NCI-H510A treated with DMSO at 0.1 percent for 48 hours (cell line): ENCODE measurements at regions not wholly inside any gene's neighbourhood (a gene's known extent, or its start where the extent isn't known, plus 50 kb on each side); places are given as distances from the start of the nearest gene placed in this dataset.

ENCODE experiments used
- DNase-seq: peaks from one replicate; lab custom pipeline; 2025; lab: John Stamatoyannopoulos, UW

DNA sequence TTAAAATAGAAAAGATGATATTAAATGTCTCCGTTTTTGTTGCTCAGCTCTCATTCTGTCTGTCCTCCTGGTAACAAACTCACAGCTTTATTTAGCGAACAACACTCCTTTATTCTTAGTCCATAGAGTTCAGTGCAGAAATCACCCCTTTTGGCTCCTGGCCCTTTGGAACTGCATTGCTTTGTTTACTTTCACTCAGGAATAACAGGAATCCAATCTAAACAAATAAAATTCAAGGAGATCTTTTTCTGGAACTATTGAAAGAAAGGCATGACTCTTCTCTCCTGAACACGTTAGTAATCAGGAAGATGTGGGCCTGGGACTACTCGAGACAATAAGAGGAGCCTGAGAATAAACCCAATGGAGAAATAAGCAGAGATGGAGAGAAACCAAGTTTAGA lies 409.2 kb downstream of the DIPK2A start:
- peak; percentile 17 for DNase-seq

GRCh38 chr3:144381607-144382006 lies 410.0 kb downstream of the DIPK2A start:
- DNase-seq, result no peak

GRCh38 chr3:144384241-144384979 lies 412.8 kb downstream of the DIPK2A start:
- no peak for DNase-seq

GRCh38 chr3:144390786-144391185 lies 419.2 kb downstream of the DIPK2A start:
- no peak for DNase-seq

DNA sequence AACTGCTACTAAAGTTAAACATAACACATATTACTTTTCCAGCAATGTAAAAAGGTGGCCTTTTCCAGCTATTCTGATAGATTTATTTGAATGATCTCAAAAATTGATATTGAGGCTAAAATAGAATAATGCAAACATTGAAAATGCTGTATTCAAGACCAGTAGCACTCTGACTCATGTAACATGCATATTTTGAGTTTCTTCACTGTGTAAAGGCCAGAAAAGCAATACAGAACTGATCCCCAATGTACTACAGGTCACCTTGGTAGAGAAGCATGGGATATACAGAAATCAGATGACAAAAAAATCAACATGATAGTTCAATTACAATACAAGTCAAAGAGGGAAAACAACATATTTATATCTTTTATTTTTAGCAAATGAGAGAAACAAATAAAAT lies 419.6 kb downstream of the DIPK2A start:
- no peak for DNase-seq

- no peak for DNase-seq
Observed at GRCh38 chr3:144394032-144394431, 422.4 kb downstream of the DIPK2A start.

GRCh38 chr3:144402430-144402829 lies 430.8 kb downstream of the DIPK2A start:
- no peak for DNase-seq

- DNase-seq, result no peak
Observed at GRCh38 chr3:144403040-144403457, 431.4 kb downstream of the DIPK2A start.

- DNase-seq, result no peak
Observed at GRCh38 chr3:144407335-144407734, 435.7 kb downstream of the DIPK2A start.

DNA sequence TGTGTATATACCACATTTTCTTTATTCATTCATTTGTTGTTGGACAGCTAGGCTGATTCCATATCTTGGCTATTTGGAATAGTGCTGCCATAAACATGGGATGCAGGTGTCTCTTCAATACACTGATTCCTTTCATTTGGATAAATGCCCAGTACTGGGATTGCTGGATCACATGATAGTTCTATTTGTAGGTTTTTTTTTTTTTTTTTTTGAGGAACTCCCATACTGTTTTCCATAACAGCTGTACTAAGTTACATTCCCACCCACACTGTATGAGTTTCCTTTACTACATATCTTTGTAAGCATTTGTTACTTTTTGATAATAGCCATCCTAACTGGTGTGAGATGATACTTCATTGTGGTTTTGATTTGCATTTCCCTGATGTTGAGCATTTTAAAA lies 437.7 kb downstream of the DIPK2A start:
- DNase-seq, result no peak

GRCh38 chr3:144413068-144413467 lies 441.4 kb downstream of the DIPK2A start:
- DNase-seq, result no peak

GRCh38 chr3:144415492-144415891 lies 443.9 kb downstream of the DIPK2A start:
- peak; percentile 25 for DNase-seq

- no peak for DNase-seq
Observed at GRCh38 chr3:144424606-144425005, 453.0 kb downstream of the DIPK2A start.

- no peak for DNase-seq
Observed at GRCh38 chr3:144426366-144426765, 454.7 kb downstream of the DIPK2A start.

DNA sequence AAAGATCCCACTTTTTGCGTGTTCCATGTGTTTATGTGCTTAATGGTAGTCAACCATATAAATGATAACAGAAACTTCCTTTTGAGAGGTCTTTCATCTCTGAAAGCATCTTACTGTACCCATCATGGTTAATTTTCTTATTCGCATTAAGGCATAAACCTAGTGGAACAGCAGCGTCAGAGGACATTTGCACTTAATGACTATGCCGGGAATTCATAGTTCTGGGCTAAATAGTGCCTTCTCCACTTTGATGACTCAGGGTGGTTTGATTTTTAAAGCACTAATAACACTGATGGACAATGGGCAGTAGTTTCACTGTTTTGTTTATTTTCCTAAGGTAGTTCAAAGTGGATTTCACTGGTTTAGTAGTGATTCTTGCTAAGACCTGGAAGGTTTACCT lies 455.3 kb downstream of the DIPK2A start:
- no peak for DNase-seq

DNA sequence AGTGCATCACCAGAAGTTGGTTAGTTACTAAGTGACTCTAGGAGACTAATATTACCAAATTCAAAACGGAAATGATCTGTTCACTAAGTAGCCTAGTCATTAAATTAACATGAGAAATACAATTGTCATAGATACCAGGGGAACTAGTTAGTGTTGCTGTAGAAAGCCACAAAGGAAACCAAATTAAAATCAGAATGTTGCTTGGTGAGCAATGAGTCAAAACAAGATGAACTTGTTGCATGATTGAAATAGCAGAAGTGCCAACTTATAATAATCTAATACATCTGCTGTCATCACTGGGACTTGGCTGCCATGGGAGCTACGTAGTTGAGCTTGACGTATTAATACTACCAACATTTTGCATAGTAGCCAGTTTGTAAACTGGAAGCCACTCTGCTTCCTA lies 458.1 kb downstream of the DIPK2A start:
- no peak for DNase-seq

DNA sequence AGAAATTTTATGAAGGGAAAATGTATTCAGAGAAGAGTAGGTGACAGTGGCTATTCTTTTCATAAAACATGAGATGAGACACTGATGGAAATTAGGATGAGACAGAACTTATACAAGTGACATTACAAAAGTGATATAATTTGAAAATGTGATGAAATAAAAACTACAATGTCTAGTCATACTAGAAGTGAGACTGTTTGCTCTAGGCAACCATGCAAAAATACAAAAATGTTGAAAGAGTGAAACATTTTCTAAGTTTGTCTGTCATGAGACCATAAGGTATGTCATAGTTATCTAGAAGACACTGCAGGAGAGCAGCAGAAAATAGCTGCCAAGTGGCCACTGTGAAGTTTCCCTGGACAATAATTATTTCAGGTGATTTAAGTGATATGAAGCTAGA lies 459.5 kb downstream of the DIPK2A start:
- no peak for DNase-seq

- DNase-seq, result no peak
Observed at GRCh38 chr3:144433006-144433405, 461.4 kb downstream of the DIPK2A start.

- no peak for DNase-seq
Observed at GRCh38 chr3:144437989-144438388, 466.4 kb downstream of the DIPK2A start.

GRCh38 chr3:144444061-144444460 lies 472.4 kb downstream of the DIPK2A start:
- DNase-seq, result no peak

DNA sequence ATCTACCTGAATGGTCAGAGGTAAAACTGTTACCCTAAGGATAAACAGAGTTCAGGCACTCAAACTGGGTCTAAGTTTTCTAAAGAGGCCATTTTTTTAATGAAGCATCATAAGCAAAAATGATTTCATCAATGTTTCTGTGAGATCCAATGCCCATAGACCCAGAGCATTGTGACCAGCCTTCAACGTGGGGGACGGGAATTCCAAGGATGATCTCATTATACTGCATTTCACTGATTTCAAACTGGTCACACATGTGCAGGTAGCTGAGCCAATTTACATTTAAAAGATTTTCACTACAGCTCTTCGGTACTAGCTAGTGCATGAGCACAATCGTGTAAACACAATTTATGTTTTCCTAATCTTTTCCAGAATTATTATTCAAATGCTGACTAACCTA lies 472.9 kb downstream of the DIPK2A start:
- DNase-seq, result no peak

- DNase-seq, result no peak
Observed at GRCh38 chr3:144455841-144456440, 484.3 kb downstream of the DIPK2A start.

- no peak for DNase-seq
Observed at GRCh38 chr3:144457758-144458157, 486.1 kb downstream of the DIPK2A start.

GRCh38 chr3:144458283-144458682 lies 486.7 kb downstream of the DIPK2A start:
- DNase-seq, result no peak
